ENCODE measurements at regions not wholly inside any gene's neighbourhood (a gene's known extent, or its start where the extent isn't known, plus 50 kb on each side); places are given as distances from the start of the nearest gene placed in this dataset.

- Histone ChIP-seq H2BK12ac (ENCODE audit: low read length) (no peak overlapping the region), H3K79me1 (ENCODE audit: low read length) (no peaks in the 10 kb centered on the region), H4K91ac (ENCODE audit: low read depth, low read length) (no peak overlapping the region), H3K79me2 (ENCODE audit: control insufficient read depth, insufficient read depth, low read length, poor library complexity) (no peaks in the 10 kb centered on the region), H2BK120ac (ENCODE audit: insufficient read depth, low read length, poor library complexity) (no peak overlapping the region), H3K9me3 (ENCODE audit: insufficient read depth, low read depth, low read length) (peaks cover 4% of the 10 kb centered on the region), H2BK5ac (ENCODE audit: low read depth, low read length, poor library complexity) (no peak overlapping the region), H4K8ac (ENCODE audit: low read depth, low read length) (no peak overlapping the region), H3K27ac (ENCODE audit: low read depth, low read length) (no peak overlapping the region), H3K4ac (ENCODE audit: low read depth, low read length) (no peak overlapping the region), H3K9ac (ENCODE audit: low read length) (no peak overlapping the region), H4K12ac (ENCODE audit: low read depth, low read length) (no peak overlapping the region), H3K27me3 (ENCODE audit: insufficient read depth, low read length) (no peaks in the 10 kb centered on the region), H3K4me3 (ENCODE audit: low read depth, low read length) (no peak overlapping the region), H2AFZ (ENCODE audit: insufficient read depth, low read length, poor library complexity) (no peak overlapping the region), H3K4me2 (ENCODE audit: low read length) (no peak overlapping the region), H3K4me1 (ENCODE audit: control insufficient read depth in 1 of 2, insufficient read depth in 2 of 2, low read length in 2 of 2) (no peaks in the 10 kb centered on the region), H3K23ac (ENCODE audit: low read length) (no peak overlapping the region), H3K18ac (ENCODE audit: low read length) (no peak overlapping the region), H2AK5ac (ENCODE audit: low read length) (no peak overlapping the region), H3K14ac (ENCODE audit: low read length) (no peak overlapping the region), H3K36me3 (ENCODE audit: control insufficient read depth in 1 of 2, insufficient read depth in 2 of 2, low read length in 2 of 2) (no peaks in the 10 kb centered on the region)
- no peak for DNase-seq
- WGBS (ENCODE audit: extremely low coverage, insufficient coverage, insufficient read length) = no CpG with 5 or more reads among the region's 1 CpG
Observed at GRCh38 chr17:34800661-34801060, 160.6 kb downstream of the CCT6B start.

- Histone ChIP-seq H3K4ac (ENCODE audit: low read depth, low read length) (no peak overlapping the region), H3K79me2 (ENCODE audit: control insufficient read depth, insufficient read depth, low read length, poor library complexity) (no peaks in the 10 kb centered on the region), H2AFZ (ENCODE audit: insufficient read depth, low read length, poor library complexity) (no peak overlapping the region), H3K79me1 (ENCODE audit: low read length) (no peaks in the 10 kb centered on the region), H2BK12ac (ENCODE audit: low read length) (no peak overlapping the region), H3K4me1 (ENCODE audit: control insufficient read depth in 1 of 2, insufficient read depth in 2 of 2, low read length in 2 of 2) (no peaks in the 10 kb centered on the region), H3K14ac (ENCODE audit: low read length) (no peak overlapping the region), H3K9me3 (ENCODE audit: insufficient read depth, low read depth, low read length) (peaks cover 4% of the 10 kb centered on the region), H3K23ac (ENCODE audit: low read length) (no peak overlapping the region), H2AK5ac (ENCODE audit: low read length) (no peak overlapping the region), H3K27ac (ENCODE audit: low read depth, low read length) (no peak overlapping the region), H3K9ac (ENCODE audit: low read length) (no peak overlapping the region), H4K91ac (ENCODE audit: low read depth, low read length) (no peak overlapping the region), H3K27me3 (ENCODE audit: insufficient read depth, low read length) (peaks cover 1% of the 10 kb centered on the region), H4K8ac (ENCODE audit: low read depth, low read length) (no peak overlapping the region), H3K18ac (ENCODE audit: low read length) (no peak overlapping the region), H2BK120ac (ENCODE audit: insufficient read depth, low read length, poor library complexity) (no peak overlapping the region), H4K12ac (ENCODE audit: low read depth, low read length) (no peak overlapping the region), H3K36me3 (ENCODE audit: control insufficient read depth in 1 of 2, insufficient read depth in 2 of 2, low read length in 2 of 2) (no peaks in the 10 kb centered on the region), H2BK5ac (ENCODE audit: low read depth, low read length, poor library complexity) (no peak overlapping the region), H3K4me3 (ENCODE audit: low read depth, low read length) (no peak overlapping the region), H3K4me2 (ENCODE audit: low read length) (no peak overlapping the region)
- no peak for DNase-seq
- no CpG with 5 or more reads among the region's 6 CpGs for WGBS (ENCODE audit: extremely low coverage, insufficient coverage, insufficient read length)
Observed at GRCh38 chr17:34799751-34800150, 161.5 kb downstream of the CCT6B start.

- Histone ChIP-seq H2AK5ac (ENCODE audit: low read length) (no peak overlapping the region), H3K23ac (ENCODE audit: low read length) (no peak overlapping the region), H3K4me1 (ENCODE audit: control insufficient read depth in 1 of 2, insufficient read depth in 2 of 2, low read length in 2 of 2) (no peaks in the 10 kb centered on the region), H2BK12ac (ENCODE audit: low read length) (no peak overlapping the region), H3K4me2 (ENCODE audit: low read length) (no peak overlapping the region), H3K9ac (ENCODE audit: low read length) (no peak overlapping the region), H3K27ac (ENCODE audit: low read depth, low read length) (no peak overlapping the region), H2AFZ (ENCODE audit: insufficient read depth, low read length, poor library complexity) (no peak overlapping the region), H4K91ac (ENCODE audit: low read depth, low read length) (no peak overlapping the region), H3K36me3 (ENCODE audit: control insufficient read depth in 1 of 2, insufficient read depth in 2 of 2, low read length in 2 of 2) (no peaks in the 10 kb centered on the region), H3K9me3 (ENCODE audit: insufficient read depth, low read depth, low read length) (peaks cover 4% of the 10 kb centered on the region), H4K8ac (ENCODE audit: low read depth, low read length) (no peak overlapping the region), H3K4me3 (ENCODE audit: low read depth, low read length) (no peak overlapping the region), H3K14ac (ENCODE audit: low read length) (no peak overlapping the region), H3K4ac (ENCODE audit: low read depth, low read length) (no peak overlapping the region), H3K79me2 (ENCODE audit: control insufficient read depth, insufficient read depth, low read length, poor library complexity) (no peaks in the 10 kb centered on the region), H2BK5ac (ENCODE audit: low read depth, low read length, poor library complexity) (no peak overlapping the region), H4K12ac (ENCODE audit: low read depth, low read length) (no peak overlapping the region), H2BK120ac (ENCODE audit: insufficient read depth, low read length, poor library complexity) (no peak overlapping the region), H3K79me1 (ENCODE audit: low read length) (no peaks in the 10 kb centered on the region), H3K18ac (ENCODE audit: low read length) (no peak overlapping the region), H3K27me3 (ENCODE audit: insufficient read depth, low read length) (peaks cover 2% of the 10 kb centered on the region)
- DNase-seq = no peak
Observed at GRCh38 chr17:34798581-34798980, 162.7 kb downstream of the CCT6B start.

DNA sequence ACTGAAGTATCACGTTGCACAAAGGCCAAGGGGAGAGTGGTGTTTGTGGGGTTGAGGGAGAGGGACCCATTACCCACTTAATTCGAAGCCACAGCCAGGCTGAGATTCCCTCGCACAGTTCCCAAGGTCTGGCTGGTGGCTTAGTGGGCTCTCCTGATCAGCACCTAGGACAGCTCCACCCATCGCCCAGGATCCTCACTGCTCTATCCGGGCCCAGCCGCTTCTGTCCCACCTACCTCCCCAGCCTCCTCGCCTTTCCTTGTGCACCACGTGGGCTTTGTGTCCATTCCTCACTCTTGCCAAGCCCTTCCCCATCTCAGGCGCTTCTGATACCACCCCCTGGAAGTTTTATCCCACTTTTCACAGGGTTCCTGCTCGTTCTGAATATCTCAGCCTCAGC, 163.5 kb downstream of the CCT6B start:
- H3K27ac ChIP-seq (ENCODE audit: low read depth, low read length) = no peak overlapping the region
- WGBS (ENCODE audit: extremely low coverage, insufficient coverage, insufficient read length) = no CpG with 5 or more reads among the region's 10 CpGs
- peaks cover 4% of the 10 kb centered on the region for H3K9me3 ChIP-seq (ENCODE audit: insufficient read depth, low read depth, low read length)
- H3K14ac ChIP-seq (ENCODE audit: low read length) = no peak overlapping the region
- H4K91ac ChIP-seq (ENCODE audit: low read depth, low read length) = no peak overlapping the region
- H3K9ac ChIP-seq (ENCODE audit: low read length) = no peak overlapping the region
- H3K79me2 ChIP-seq (ENCODE audit: control insufficient read depth, insufficient read depth, low read length, poor library complexity) = no peaks in the 10 kb centered on the region
- H4K8ac ChIP-seq (ENCODE audit: low read depth, low read length) = no peak overlapping the region
- H2BK120ac ChIP-seq (ENCODE audit: insufficient read depth, low read length, poor library complexity) = no peak overlapping the region
- H2BK5ac ChIP-seq (ENCODE audit: low read depth, low read length, poor library complexity) = no peak overlapping the region
- H3K27me3 ChIP-seq (ENCODE audit: insufficient read depth, low read length) = peaks cover 2% of the 10 kb centered on the region
- no peak overlapping the region for H3K4ac ChIP-seq (ENCODE audit: low read depth, low read length)
- no peak overlapping the region for H3K18ac ChIP-seq (ENCODE audit: low read length)
- DNase-seq = peak; percentile 8 to 55
- H2BK12ac ChIP-seq (ENCODE audit: low read length) = no peak overlapping the region
- H3K36me3 ChIP-seq (ENCODE audit: control insufficient read depth in 1 of 2, insufficient read depth in 2 of 2, low read length in 2 of 2) = no peaks in the 10 kb centered on the region
- no peak overlapping the region for H2AFZ ChIP-seq (ENCODE audit: insufficient read depth, low read length, poor library complexity)
- no peak overlapping the region for H2AK5ac ChIP-seq (ENCODE audit: low read length)
- no peaks in the 10 kb centered on the region for H3K4me1 ChIP-seq (ENCODE audit: control insufficient read depth in 1 of 2, insufficient read depth in 2 of 2, low read length in 2 of 2)
- no peaks in the 10 kb centered on the region for H3K79me1 ChIP-seq (ENCODE audit: low read length)
- H3K4me2 ChIP-seq (ENCODE audit: low read length) = no peak overlapping the region
- H3K23ac ChIP-seq (ENCODE audit: low read length) = no peak overlapping the region
- no peak overlapping the region for H3K4me3 ChIP-seq (ENCODE audit: low read depth, low read length)
- H4K12ac ChIP-seq (ENCODE audit: low read depth, low read length) = no peak overlapping the region

All from trophoblast cell (in vitro differentiated cells and primary cell).